Thyroid gland (tissue), 4 donors: ENCODE measurements at regions not wholly inside any gene's neighbourhood (a gene's known extent, or its start where the extent isn't known, plus 50 kb on each side); places are given as distances from the start of the nearest gene placed in this dataset.

Experiments
- DNase-seq, 2 donors: peaks; one replicate each; pipeline ENCODE4 v3.0.0-alpha.2; 2019
- H3K27ac ChIP-seq, 3 donors: fragments of 200-600 bp; sonication (generic); 1 replicate in 2 of 3; 2 replicates in 1 of 3; pipeline ENCODE4 v1.5.1; 2016 to 2019; ENCODE audit warnings: mild to moderate bottlenecking in 1 of 3, moderate library complexity in 1 of 3
- H3K27me3 ChIP-seq: fragments of 200-600 bp; sonication (generic); one replicate; pipeline ENCODE4 v1.5.1; 2019
- H3K36me3 ChIP-seq, 2 donors: fragments of 200-600 bp; sonication (generic); one replicate each; pipeline ENCODE4 v1.5.1; 2016 to 2019
- H3K4me1 ChIP-seq, 2 donors: fragments of 200-600 bp; sonication (generic); one replicate each; pipeline ENCODE4 v1.5.1; 2017 to 2019
- H3K4me3 ChIP-seq, 3 donors: fragments of 200-600 bp; sonication (generic); replicated peaks in 1 of 3; 1 replicate in 2 of 3; 2 replicates in 1 of 3; pipeline ENCODE4 v1.5.1; 2016; ENCODE audit warnings: mild to moderate bottlenecking in 1 of 3
- H3K9me3 ChIP-seq: fragments of 200-600 bp; sonication (generic); one replicate; pipeline ENCODE4 v1.5.1; 2017
- POLR2A ChIP-seq, 2 donors: fragments of 450-650 bp; IDR thresholded peaks; one replicate each; pipeline ENCODE4 v1.6.1; 2017; ENCODE audit warnings: antibody characterized with exemption in 2 of 2, mild to moderate bottlenecking in 2 of 2, moderate library complexity in 1 of 2
- WGBS, 2 donors: methylation state at CpG; one replicate each; pipeline ENCODE4 v1.1.5; 2017; 5-methylcytosine and 5-hydroxymethylcytosine counted together
- intact Hi-C: fragments of 100-400 bp; cut with DNase I; formaldehyde crosslinking; loops from one replicate; pipeline ENCODE4 v1.15.1; 2023
- TF ChIP-seq, protein P1 (sequence below), 6 experiments: fragments of 200-600 bp in 3 of 6; fragments of 450-650 bp in 3 of 6; sonication (generic) in 3 of 6; IDR thresholded peaks; one replicate each; pipeline ENCODE4 v1.5.1; 2016 to 2019; ENCODE audit warnings: antibody characterized with exemption in 6 of 6, mild to moderate bottlenecking in 2 of 6, inconsistent platforms in 1 of 6, moderate library complexity in 1 of 6

- H3K36me3 ChIP-seq: no peaks in the 10 kb centered on the region
- no peak for DNase-seq
- WGBS, 2 donors: 48 to 53% methylated on average over 3 of the region's 3 CpGs
- intact Hi-C loops: no loop called here
- H3K4me1 ChIP-seq: no peaks in the 10 kb centered on the region
- H3K9me3 ChIP-seq: no peaks in the 10 kb centered on the region
- H3K27me3 ChIP-seq: no peaks in the 10 kb centered on the region
- TF ChIP-seq, protein P1, sequence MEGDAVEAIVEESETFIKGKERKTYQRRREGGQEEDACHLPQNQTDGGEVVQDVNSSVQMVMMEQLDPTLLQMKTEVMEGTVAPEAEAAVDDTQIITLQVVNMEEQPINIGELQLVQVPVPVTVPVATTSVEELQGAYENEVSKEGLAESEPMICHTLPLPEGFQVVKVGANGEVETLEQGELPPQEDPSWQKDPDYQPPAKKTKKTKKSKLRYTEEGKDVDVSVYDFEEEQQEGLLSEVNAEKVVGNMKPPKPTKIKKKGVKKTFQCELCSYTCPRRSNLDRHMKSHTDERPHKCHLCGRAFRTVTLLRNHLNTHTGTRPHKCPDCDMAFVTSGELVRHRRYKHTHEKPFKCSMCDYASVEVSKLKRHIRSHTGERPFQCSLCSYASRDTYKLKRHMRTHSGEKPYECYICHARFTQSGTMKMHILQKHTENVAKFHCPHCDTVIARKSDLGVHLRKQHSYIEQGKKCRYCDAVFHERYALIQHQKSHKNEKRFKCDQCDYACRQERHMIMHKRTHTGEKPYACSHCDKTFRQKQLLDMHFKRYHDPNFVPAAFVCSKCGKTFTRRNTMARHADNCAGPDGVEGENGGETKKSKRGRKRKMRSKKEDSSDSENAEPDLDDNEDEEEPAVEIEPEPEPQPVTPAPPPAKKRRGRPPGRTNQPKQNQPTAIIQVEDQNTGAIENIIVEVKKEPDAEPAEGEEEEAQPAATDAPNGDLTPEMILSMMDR (IDR thresholded peaks at IDR 0.05): no peak
- TF ChIP-seq POLR2A (IDR thresholded peaks at IDR 0.05): no peak
- H3K4me3 ChIP-seq: no peak overlapping the region
- no peak overlapping the region for H3K27ac ChIP-seq
Measured at GRCh38 chr4:170336238-170336775, 246.6 kb upstream of the AADAT start.

DNA sequence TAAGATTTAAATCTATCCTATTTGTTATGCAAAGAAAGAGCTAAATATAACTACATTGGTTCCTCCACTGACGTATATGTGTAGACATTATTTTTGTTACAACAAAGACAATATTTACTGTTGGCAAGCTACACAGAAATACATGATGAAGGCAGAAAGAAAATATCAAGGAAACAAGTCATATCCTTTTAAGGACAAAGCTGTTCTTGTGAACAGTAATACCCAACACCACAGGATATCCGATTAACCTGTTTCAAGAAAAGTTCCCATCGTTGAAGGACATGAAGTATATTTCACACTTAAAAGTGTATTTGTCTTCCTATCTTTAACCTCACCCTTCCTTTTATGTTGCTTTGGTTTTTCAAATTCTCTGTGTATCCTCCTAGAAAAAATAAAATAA lies 235.8 kb upstream of the AADAT start:
- no peak overlapping the region for H3K27ac ChIP-seq
- intact Hi-C loops: no loop called here
- DNase-seq: no peak
- no peaks in the 10 kb centered on the region for H3K4me1 ChIP-seq
- no peak for TF ChIP-seq POLR2A (IDR thresholded peaks at IDR 0.05)
- TF ChIP-seq, protein P1 (IDR thresholded peaks at IDR 0.05): no peak
- no peaks in the 10 kb centered on the region for H3K36me3 ChIP-seq
- no peaks in the 10 kb centered on the region for H3K9me3 ChIP-seq
- whole genome bisulfite sequencing, 2 donors: 66 to 77% methylated on average over 3 of the region's 3 CpGs
- H3K4me3 ChIP-seq: no peak overlapping the region
- no peaks in the 10 kb centered on the region for H3K27me3 ChIP-seq

DNA sequence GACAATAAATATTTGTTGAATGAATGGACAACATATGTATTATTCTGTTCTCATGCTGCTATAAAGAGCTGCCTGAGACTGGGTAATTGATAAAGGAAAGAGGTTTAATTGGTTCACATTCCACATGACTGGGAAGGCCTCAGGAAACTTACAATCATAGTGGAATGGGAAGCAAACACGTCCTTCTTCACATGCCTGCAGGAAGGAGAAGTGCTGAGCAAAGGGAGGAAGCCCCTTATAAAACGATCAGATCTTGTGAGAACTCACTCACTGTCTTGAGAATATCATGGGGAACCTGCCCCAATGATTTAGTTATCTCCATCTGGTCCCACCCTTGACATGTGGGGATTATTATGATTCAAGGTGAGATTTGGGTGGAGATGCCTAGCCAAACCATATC lies 233.9 kb upstream of the AADAT start:
- WGBS, 2 donors: 63% methylated on average over 2 of the region's 2 CpGs
- H3K9me3 ChIP-seq: no peaks in the 10 kb centered on the region
- no peaks in the 10 kb centered on the region for H3K27me3 ChIP-seq
- no peak for DNase-seq
- no peak overlapping the region for H3K4me3 ChIP-seq
- TF ChIP-seq POLR2A (IDR thresholded peaks at IDR 0.05): no peak
- TF ChIP-seq, protein P1 (IDR thresholded peaks at IDR 0.05): no peak
- H3K36me3 ChIP-seq: no peaks in the 10 kb centered on the region
- intact Hi-C loops: no loop called here
- no peak overlapping the region for H3K27ac ChIP-seq
- no peaks in the 10 kb centered on the region for H3K4me1 ChIP-seq

- Histone ChIP-seq H3K4me1 (no peaks in the 10 kb centered on the region), H3K4me3 (no peak overlapping the region), H3K36me3 (no peaks in the 10 kb centered on the region), H3K27me3 (no peaks in the 10 kb centered on the region), H3K9me3 (no peaks in the 10 kb centered on the region), H3K27ac (no peak overlapping the region)
- TF ChIP-seq, protein P1 (IDR thresholded peaks at IDR 0.05): no peak
- no peak for TF ChIP-seq POLR2A (IDR thresholded peaks at IDR 0.05)
- 54 to 75% methylated on average over 1 of the region's 1 CpG for WGBS, 2 donors
- intact Hi-C loops: no loop called here
- no peak for DNase-seq
Measured at GRCh38 chr4:170307182-170307581, 217.4 kb upstream of the AADAT start.

DNA sequence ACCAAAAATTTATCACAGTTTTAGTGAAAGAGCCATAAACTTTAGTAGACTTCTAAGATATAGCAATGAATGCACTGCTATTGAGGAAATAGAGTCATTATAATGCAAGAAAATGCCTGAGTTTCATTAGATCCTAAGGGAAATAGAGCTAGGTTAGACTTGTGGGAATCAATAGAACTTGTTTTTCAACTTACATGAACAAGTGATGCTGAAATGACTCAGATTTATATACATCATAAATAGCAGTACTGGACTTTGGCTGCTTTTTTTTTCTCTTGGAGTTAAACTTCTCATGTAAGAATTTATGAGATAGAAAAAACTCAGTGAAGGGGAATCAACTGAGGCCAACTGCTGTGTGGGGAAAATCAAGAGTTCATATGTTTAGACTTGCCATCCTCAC lies 216.5 kb upstream of the AADAT start:
- intact Hi-C loops: no loop called here
- TF ChIP-seq, protein P1 (IDR thresholded peaks at IDR 0.05): no peak
- no peak for TF ChIP-seq POLR2A (IDR thresholded peaks at IDR 0.05)
- no peak for DNase-seq
- no peaks in the 10 kb centered on the region for H3K27me3 ChIP-seq
- no peaks in the 10 kb centered on the region for H3K36me3 ChIP-seq
- no peak overlapping the region for H3K27ac ChIP-seq
- H3K9me3 ChIP-seq: no peaks in the 10 kb centered on the region
- H3K4me3 ChIP-seq: no peak overlapping the region
- H3K4me1 ChIP-seq: no peaks in the 10 kb centered on the region
